ENCODE measurements at regions not wholly inside any gene's neighbourhood (a gene's known extent, or its start where the extent isn't known, plus 50 kb on each side); places are given as distances from the start of the nearest gene placed in this dataset.
"Not testable (repeated sequence)": the region's sequence is repeated elsewhere in the genome, so short reads cannot be mapped to it uniquely, and the experiment has no call there.

- no peaks in the 10 kb centered on the region for H3K9me3 ChIP-seq (ENCODE audit: control insufficient read depth, low read length)
- H3K27ac ChIP-seq (ENCODE audit: low read length) = no peak overlapping the region
- intact Hi-C loops (cut with DNase I) = loop anchor here in 2 of 4 donors (5.0 to 10.0 kb wide), 2 partner anchors 40 to 53 kb away; a partner anchor contains a TSS
- no peak for DNase-seq
- no peak for ATAC-seq
- H3K27me3 ChIP-seq (ENCODE audit: control insufficient read depth, insufficient read depth) = no peaks in the 10 kb centered on the region
- WGBS = 14% methylated on average over 1 of the region's 1 CpG
- H3K4me3 ChIP-seq (ENCODE audit: low read length) = no peak overlapping the region
- peaks cover 2% of the 10 kb centered on the region for H3K4me1 ChIP-seq (ENCODE audit: control insufficient read depth, insufficient read depth, low read length)
Observed at GRCh38 chr18:46211816-46212215, 107.6 kb downstream of the HAUS1 start.

GRCh38 chr18:46212398-46212797, 108.2 kb downstream of the HAUS1 start:
- Histone ChIP-seq H3K9me3 (ENCODE audit: control insufficient read depth, low read length) (no peaks in the 10 kb centered on the region), H3K4me3 (ENCODE audit: low read length) (no peak overlapping the region), H3K27ac (ENCODE audit: low read length) (no peak overlapping the region), H3K27me3 (ENCODE audit: control insufficient read depth, insufficient read depth) (no peaks in the 10 kb centered on the region), H3K4me1 (ENCODE audit: control insufficient read depth, insufficient read depth, low read length) (peaks cover 2% of the 10 kb centered on the region)
- WGBS = 93% methylated on average over 2 of the region's 2 CpGs
- DNase-seq = no peak
- no peak for ATAC-seq
- intact Hi-C loops (cut with DNase I) = loop anchor here in 2 of 4 donors (5.0 to 10.0 kb wide), 2 partner anchors 40 to 52 kb away; a partner anchor contains a TSS

GRCh38 chr18:46213295-46213694, 109.1 kb downstream of the HAUS1 start:
- H3K27me3 ChIP-seq (ENCODE audit: control insufficient read depth, insufficient read depth) = no peaks in the 10 kb centered on the region
- DNase-seq (no peak), ATAC-seq (peak; percentile 18 to 22)
- peaks cover 2% of the 10 kb centered on the region for H3K4me1 ChIP-seq (ENCODE audit: control insufficient read depth, insufficient read depth, low read length)
- H3K27ac ChIP-seq (ENCODE audit: low read length) = no peak overlapping the region
- WGBS = 9% methylated on average over 3 of the region's 3 CpGs
- intact Hi-C loops (cut with DNase I) = loop anchor here in 2 of 4 donors (5.0 to 10.0 kb wide), 2 partner anchors 41 to 52 kb away; a partner anchor contains a TSS
- H3K9me3 ChIP-seq (ENCODE audit: control insufficient read depth, low read length) = no peaks in the 10 kb centered on the region
- no peak overlapping the region for H3K4me3 ChIP-seq (ENCODE audit: low read length)

- Histone ChIP-seq H3K9me3 (ENCODE audit: control insufficient read depth, low read length) (no peaks in the 10 kb centered on the region), H3K4me1 (ENCODE audit: control insufficient read depth, insufficient read depth, low read length) (peaks cover 2% of the 10 kb centered on the region), H3K27ac (ENCODE audit: low read length) (no peak overlapping the region), H3K4me3 (ENCODE audit: low read length) (no peak overlapping the region), H3K27me3 (ENCODE audit: control insufficient read depth, insufficient read depth) (no peaks in the 10 kb centered on the region)
- 81% methylated on average over 1 of the region's 1 CpG for WGBS
- DNase-seq = no peak
- ATAC-seq = no peak
- intact Hi-C loops (cut with DNase I) = loop anchor here in 2 of 4 donors (5.0 to 10.0 kb wide), 2 partner anchors 42 to 50 kb away; a partner anchor contains a TSS
Observed at GRCh38 chr18:46214435-46214834, 110.2 kb downstream of the HAUS1 start.

- H3K4me1 ChIP-seq (ENCODE audit: control insufficient read depth, insufficient read depth, low read length) = peaks cover 2% of the 10 kb centered on the region
- H3K27ac ChIP-seq (ENCODE audit: low read length) = peak overlapping the region; percentile 34
- intact Hi-C loops (cut with DNase I) = loop anchor here in 1 of 4 donors (10.0 kb wide), 1 partner anchor 49 kb away; no protein-coding TSS in a partner anchor
- peak; percentile 76 to 85 for ATAC-seq
- no peak overlapping the region for H3K4me3 ChIP-seq (ENCODE audit: low read length)
- no peaks in the 10 kb centered on the region for H3K27me3 ChIP-seq (ENCODE audit: control insufficient read depth, insufficient read depth)
- DNase-seq = peak; percentile 49 to 77 (median 69)
- H3K9me3 ChIP-seq (ENCODE audit: control insufficient read depth, low read length) = no peaks in the 10 kb centered on the region
- 56% methylated on average over 16 of the region's 16 CpGs for WGBS
Observed at GRCh38 chr18:46215902-46216723, 111.9 kb downstream of the HAUS1 start.

- no peaks in the 10 kb centered on the region for H3K9me3 ChIP-seq (ENCODE audit: control insufficient read depth, low read length)
- no peak overlapping the region for H3K27ac ChIP-seq (ENCODE audit: low read length)
- no peaks in the 10 kb centered on the region for H3K27me3 ChIP-seq (ENCODE audit: control insufficient read depth, insufficient read depth)
- H3K4me3 ChIP-seq (ENCODE audit: low read length) = no peak overlapping the region
- no peak for DNase-seq
- ATAC-seq = no peak
- H3K4me1 ChIP-seq (ENCODE audit: control insufficient read depth, insufficient read depth, low read length) = peaks cover 4% of the 10 kb centered on the region
- intact Hi-C loops (cut with DNase I) = no loop called here
- WGBS = 80% methylated on average over 3 of the region's 3 CpGs
Observed at GRCh38 chr18:46220116-46220515, 115.9 kb downstream of the HAUS1 start.

GRCh38 chr18:46222093-46222492, 117.9 kb downstream of the HAUS1 start:
- WGBS = 93% methylated on average over 3 of the region's 3 CpGs
- no peaks in the 10 kb centered on the region for H3K9me3 ChIP-seq (ENCODE audit: control insufficient read depth, low read length)
- no peaks in the 10 kb centered on the region for H3K27me3 ChIP-seq (ENCODE audit: control insufficient read depth, insufficient read depth)
- DNase-seq (no peak), ATAC-seq (no peak)
- no peak overlapping the region for H3K4me3 ChIP-seq (ENCODE audit: low read length)
- intact Hi-C loops (cut with DNase I) = no loop called here
- H3K4me1 ChIP-seq (ENCODE audit: control insufficient read depth, insufficient read depth, low read length) = peaks cover 2% of the 10 kb centered on the region
- no peak overlapping the region for H3K27ac ChIP-seq (ENCODE audit: low read length)

GRCh38 chr18:46222710-46223360, 118.7 kb downstream of the HAUS1 start:
- H3K27me3 ChIP-seq (ENCODE audit: control insufficient read depth, insufficient read depth) = no peaks in the 10 kb centered on the region
- 67% methylated on average over 8 of the region's 8 CpGs for WGBS
- no peaks in the 10 kb centered on the region for H3K9me3 ChIP-seq (ENCODE audit: control insufficient read depth, low read length)
- H3K4me3 ChIP-seq (ENCODE audit: low read length) = no peak overlapping the region
- intact Hi-C loops (cut with DNase I) = no loop called here
- no peak overlapping the region for H3K27ac ChIP-seq (ENCODE audit: low read length)
- ATAC-seq (peak in 1 of 2 donors; percentile 29), DNase-seq (no peak)
- H3K4me1 ChIP-seq (ENCODE audit: control insufficient read depth, insufficient read depth, low read length) = peaks cover 2% of the 10 kb centered on the region

- ATAC-seq = no peak
- intact Hi-C loops (cut with DNase I) = no loop called here
- Histone ChIP-seq H3K4me1 (ENCODE audit: control insufficient read depth, insufficient read depth, low read length) (peaks cover 2% of the 10 kb centered on the region), H3K27ac (ENCODE audit: low read length) (no peak overlapping the region), H3K27me3 (ENCODE audit: control insufficient read depth, insufficient read depth) (no peaks in the 10 kb centered on the region), H3K9me3 (ENCODE audit: control insufficient read depth, low read length) (no peaks in the 10 kb centered on the region), H3K4me3 (ENCODE audit: low read length) (no peak overlapping the region)
- DNase-seq = no peak
- 59% methylated on average over 2 of the region's 2 CpGs for WGBS
Observed at GRCh38 chr18:46224181-46224775, 120.1 kb downstream of the HAUS1 start.

- H3K9me3 ChIP-seq (ENCODE audit: control insufficient read depth, low read length) = no peaks in the 10 kb centered on the region
- DNase-seq = no peak
- H3K4me1 ChIP-seq (ENCODE audit: control insufficient read depth, insufficient read depth, low read length) = peaks cover 2% of the 10 kb centered on the region
- no peak overlapping the region for H3K27ac ChIP-seq (ENCODE audit: low read length)
- intact Hi-C loops (cut with DNase I) = no loop called here
- H3K27me3 ChIP-seq (ENCODE audit: control insufficient read depth, insufficient read depth) = no peaks in the 10 kb centered on the region
- H3K4me3 ChIP-seq (ENCODE audit: low read length) = no peak overlapping the region
- no peak for ATAC-seq
- 100% methylated on average over 1 of the region's 1 CpG for WGBS
Observed at GRCh38 chr18:46226461-46226860, 122.3 kb downstream of the HAUS1 start.

GRCh38 chr18:46229641-46230040, 125.5 kb downstream of the HAUS1 start:
- H3K4me3 ChIP-seq (ENCODE audit: low read length); H3K27ac ChIP-seq (ENCODE audit: low read length); H3K9me3 ChIP-seq (ENCODE audit: control insufficient read depth, low read length); intact Hi-C loops (cut with DNase I); ATAC-seq; H3K4me1 ChIP-seq (ENCODE audit: control insufficient read depth, insufficient read depth, low read length); H3K27me3 ChIP-seq (ENCODE audit: control insufficient read depth, insufficient read depth); DNase-seq: not testable (repeated sequence)
- 92% methylated on average over 11 of the region's 11 CpGs for WGBS

Data from right cardiac atrium (tissue), 5 donors.